GM12891 (cell line): ENCODE measurements at regions not wholly inside any gene's neighbourhood (a gene's known extent, or its start where the extent isn't known, plus 50 kb on each side); places are given as distances from the start of the nearest gene placed in this dataset.

Source experiments
- POLR2A ChIP-seq: IDR thresholded peaks from 2 replicates; pipeline ENCODE4 v1.6.1; 2011; ENCODE audit warnings: low read depth, low read length, control low read depth
- POLR2AphosphoS5 ChIP-seq: IDR thresholded peaks from 2 replicates; pipeline ENCODE4 v1.6.1; 2011; ENCODE audit warnings: low read depth, low read length, control low read depth

DNA sequence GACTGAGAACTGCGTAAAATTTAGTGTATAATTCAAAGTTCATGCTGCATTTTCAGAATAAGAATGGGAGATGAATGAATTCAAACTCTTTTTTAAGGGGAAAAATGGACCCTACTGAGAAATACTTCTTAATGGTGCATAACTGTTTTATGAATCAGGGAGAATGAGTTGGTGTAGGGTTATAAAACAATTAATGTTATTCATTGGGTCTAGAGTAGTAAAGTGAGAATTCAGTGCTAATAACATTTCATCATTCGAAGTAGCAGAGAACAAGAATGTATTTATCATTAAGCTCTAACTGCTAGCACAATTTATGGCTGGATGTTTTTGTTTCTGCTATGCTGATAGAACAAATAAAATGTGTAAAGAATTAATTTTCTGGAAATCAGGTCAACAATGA lies 310.2 kb downstream of the SLITRK5 start:
- TF ChIP-seq POLR2AphosphoS5 (no peak), POLR2A (no peak)
